Erythroblast (primary cell): ENCODE measurements at regions not wholly inside any gene's neighbourhood (a gene's known extent, or its start where the extent isn't known, plus 50 kb on each side); places are given as distances from the start of the nearest gene placed in this dataset.

Experiments
- GATA1 ChIP-seq: IDR thresholded peaks from 2 replicates; pipeline ENCODE4 v1.6.1; 2011; ENCODE audit warnings: low read depth, mild to moderate bottlenecking, control low read depth, low read length, moderate library complexity
- POLR2A ChIP-seq: IDR thresholded peaks from 2 replicates; pipeline ENCODE4 v1.6.1; 2011; ENCODE audit warnings: mild to moderate bottlenecking, low read length

DNA sequence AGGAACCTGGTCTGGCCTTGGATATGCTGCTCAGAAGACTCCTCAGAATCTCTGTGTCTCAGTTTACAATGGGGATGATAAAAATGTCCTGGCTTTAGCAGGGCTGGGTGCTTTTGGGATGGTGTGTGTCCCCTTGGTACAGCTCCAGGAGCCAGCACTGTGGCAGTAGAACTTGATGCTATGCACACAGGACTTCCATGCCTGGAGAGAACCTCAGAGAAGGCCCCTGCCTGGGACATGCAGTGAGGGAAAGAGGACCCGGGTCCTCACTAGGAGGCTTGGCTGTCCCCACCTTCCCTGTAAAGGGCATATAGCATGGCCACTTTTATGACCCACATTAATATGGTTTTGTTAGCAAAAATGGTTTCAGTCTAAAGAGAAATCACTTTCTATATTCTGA lies 100.5 kb downstream of the GLRX3 start:
- TF ChIP-seq POLR2A: no peak
- TF ChIP-seq GATA1: no peak
